ENCODE measurements at regions not wholly inside any gene's neighbourhood (a gene's known extent, or its start where the extent isn't known, plus 50 kb on each side); places are given as distances from the start of the nearest gene placed in this dataset.

- DNase-seq: no peak
These were observed 262.8 kb upstream of the HS3ST5 start for GRCh38 chr6:114605656-114606055.

- DNase-seq: no peak
These were observed 257.6 kb upstream of the HS3ST5 start for GRCh38 chr6:114600381-114600780.

- no peak for DNase-seq
These were observed 252.8 kb upstream of the HS3ST5 start for GRCh38 chr6:114595591-114595990.

- DNase-seq: no peak
These were observed 252.4 kb upstream of the HS3ST5 start for GRCh38 chr6:114595186-114595585.

GRCh38 chr6:114592506-114592905 lies 249.7 kb upstream of the HS3ST5 start:
- DNase-seq: no peak

- no peak for DNase-seq
These were observed 245.9 kb upstream of the HS3ST5 start for GRCh38 chr6:114588726-114589125.

GRCh38 chr6:114586298-114586697 lies 243.5 kb upstream of the HS3ST5 start:
- no peak for DNase-seq

- DNase-seq: no peak
These were observed 238.5 kb upstream of the HS3ST5 start for GRCh38 chr6:114581293-114581692.

- DNase-seq: no peak
These were observed 238.1 kb upstream of the HS3ST5 start for GRCh38 chr6:114580882-114581281.

- DNase-seq: no peak
These were observed 236.7 kb upstream of the HS3ST5 start for GRCh38 chr6:114579486-114579885.

GRCh38 chr6:114577109-114577508 lies 234.3 kb upstream of the HS3ST5 start:
- DNase-seq: no peak

GRCh38 chr6:114576330-114576729 lies 233.5 kb upstream of the HS3ST5 start:
- no peak for DNase-seq

GRCh38 chr6:114569669-114570068 lies 226.8 kb upstream of the HS3ST5 start:
- DNase-seq: no peak

GRCh38 chr6:114564302-114564933 lies 221.6 kb upstream of the HS3ST5 start:
- no peak for DNase-seq

GRCh38 chr6:114559419-114559818 lies 216.6 kb upstream of the HS3ST5 start:
- no peak for DNase-seq

- DNase-seq: no peak
These were observed 215.3 kb upstream of the HS3ST5 start for GRCh38 chr6:114558153-114558552.

- DNase-seq: no peak
These were observed 214.1 kb upstream of the HS3ST5 start for GRCh38 chr6:114556846-114557488.

GRCh38 chr6:114550316-114550715 lies 207.5 kb upstream of the HS3ST5 start:
- no peak for DNase-seq

- DNase-seq: no peak
These were observed 200.9 kb upstream of the HS3ST5 start for GRCh38 chr6:114543696-114544095.

- DNase-seq: no peak
These were observed 199.0 kb upstream of the HS3ST5 start for GRCh38 chr6:114541794-114542193.

- DNase-seq: no peak
These were observed 195.2 kb upstream of the HS3ST5 start for GRCh38 chr6:114537977-114538376.

GRCh38 chr6:114534813-114535212 lies 192.0 kb upstream of the HS3ST5 start:
- no peak for DNase-seq

GRCh38 chr6:114524081-114524480 lies 181.3 kb upstream of the HS3ST5 start:
- DNase-seq: no peak

GRCh38 chr6:114523508-114523907 lies 180.7 kb upstream of the HS3ST5 start:
- no peak for DNase-seq

- no peak for DNase-seq
These were observed 179.1 kb upstream of the HS3ST5 start for GRCh38 chr6:114521926-114522325.
